ENCODE measurements at regions not wholly inside any gene's neighbourhood (a gene's known extent, or its start where the extent isn't known, plus 50 kb on each side); places are given as distances from the start of the nearest gene placed in this dataset.

DNA sequence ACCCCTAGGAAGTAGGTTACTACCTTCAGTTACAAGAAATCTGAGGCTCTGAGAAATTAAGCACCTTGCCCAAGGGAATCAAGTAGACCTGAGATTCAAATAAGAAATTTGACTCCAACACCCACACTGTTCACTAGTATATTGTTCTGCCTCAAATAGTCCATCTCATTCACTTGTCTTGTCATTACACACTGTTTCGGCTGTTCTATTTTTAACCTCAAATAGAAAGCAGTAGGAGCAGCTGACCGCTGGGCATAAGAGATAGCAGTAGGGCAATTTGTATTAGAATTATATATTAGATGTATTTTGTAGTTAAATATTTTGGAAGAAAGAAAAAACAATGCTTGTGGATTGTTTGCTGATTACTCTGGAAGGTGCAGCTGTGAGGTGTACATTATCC, 185.1 kb downstream of the INHBA start:
- TF ChIP-seq, protein P1, sequence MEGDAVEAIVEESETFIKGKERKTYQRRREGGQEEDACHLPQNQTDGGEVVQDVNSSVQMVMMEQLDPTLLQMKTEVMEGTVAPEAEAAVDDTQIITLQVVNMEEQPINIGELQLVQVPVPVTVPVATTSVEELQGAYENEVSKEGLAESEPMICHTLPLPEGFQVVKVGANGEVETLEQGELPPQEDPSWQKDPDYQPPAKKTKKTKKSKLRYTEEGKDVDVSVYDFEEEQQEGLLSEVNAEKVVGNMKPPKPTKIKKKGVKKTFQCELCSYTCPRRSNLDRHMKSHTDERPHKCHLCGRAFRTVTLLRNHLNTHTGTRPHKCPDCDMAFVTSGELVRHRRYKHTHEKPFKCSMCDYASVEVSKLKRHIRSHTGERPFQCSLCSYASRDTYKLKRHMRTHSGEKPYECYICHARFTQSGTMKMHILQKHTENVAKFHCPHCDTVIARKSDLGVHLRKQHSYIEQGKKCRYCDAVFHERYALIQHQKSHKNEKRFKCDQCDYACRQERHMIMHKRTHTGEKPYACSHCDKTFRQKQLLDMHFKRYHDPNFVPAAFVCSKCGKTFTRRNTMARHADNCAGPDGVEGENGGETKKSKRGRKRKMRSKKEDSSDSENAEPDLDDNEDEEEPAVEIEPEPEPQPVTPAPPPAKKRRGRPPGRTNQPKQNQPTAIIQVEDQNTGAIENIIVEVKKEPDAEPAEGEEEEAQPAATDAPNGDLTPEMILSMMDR (IDR thresholded peaks at IDR 0.05), result no peak
- no peak for TF ChIP-seq POLR2A (IDR thresholded peaks at IDR 0.05)

Data from sigmoid colon (tissue), 3 donors.